ENCODE measurements at regions not wholly inside any gene's neighbourhood (a gene's known extent, or its start where the extent isn't known, plus 50 kb on each side); places are given as distances from the start of the nearest gene placed in this dataset.

DNA sequence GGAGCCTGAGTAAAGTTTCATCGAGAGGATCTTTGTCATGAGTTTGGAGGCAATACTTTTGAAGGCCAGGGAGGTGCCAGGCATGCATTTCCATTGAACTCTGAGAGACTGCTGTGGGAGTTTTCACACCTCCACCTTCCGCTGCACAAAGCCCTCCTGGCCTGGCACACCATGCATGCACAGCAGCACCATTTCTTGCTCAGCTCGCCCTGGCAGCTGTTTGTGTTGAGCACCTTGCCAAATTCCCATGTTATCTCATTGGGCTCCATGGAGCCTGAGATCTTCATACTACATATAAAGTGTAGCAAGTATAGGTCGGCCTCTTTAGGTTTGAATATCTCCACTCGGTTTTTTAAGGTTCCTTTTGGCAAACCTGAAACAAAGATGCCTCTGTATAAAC, 125.7 kb upstream of the CLINT1 start:
- Histone ChIP-seq H3K4me1 (ENCODE audit: insufficient read depth, low read length) (no peaks in the 10 kb centered on the region), H3K27me3 (ENCODE audit: control insufficient read depth in 1 of 2, insufficient read depth in 2 of 2, low read length in 2 of 2) (no peaks in the 10 kb centered on the region), H4K20me1 (ENCODE audit: insufficient read depth, low read length) (no peaks in the 10 kb centered on the region), H3K79me2 (ENCODE audit: insufficient read depth, low read length) (no peaks in the 10 kb centered on the region), H3K36me3 (replicated peaks in 1 of 2; ENCODE audit: control insufficient read depth in 1 of 2, insufficient read depth in 2 of 2, low read length in 2 of 2) (no peaks in the 10 kb centered on the region), H2AFZ (ENCODE audit: low read length) (no peak overlapping the region), H3K27ac (ENCODE audit: extremely low read length, insufficient read depth, low read length) (no peak overlapping the region), H3K9ac (ENCODE audit: insufficient read depth, low read depth, low read length) (no peak overlapping the region), H3K9me3 (ENCODE audit: low read length) (no peaks in the 10 kb centered on the region), H3K4me3 (replicated peaks in 1 of 3; ENCODE audit: insufficient read depth in 1 of 3, low read depth in 2 of 3, low read length in 3 of 3) (no peak overlapping the region), H3K4me2 (ENCODE audit: low read depth, low read length) (no peak overlapping the region)
- TF ChIP-seq, protein P1, sequence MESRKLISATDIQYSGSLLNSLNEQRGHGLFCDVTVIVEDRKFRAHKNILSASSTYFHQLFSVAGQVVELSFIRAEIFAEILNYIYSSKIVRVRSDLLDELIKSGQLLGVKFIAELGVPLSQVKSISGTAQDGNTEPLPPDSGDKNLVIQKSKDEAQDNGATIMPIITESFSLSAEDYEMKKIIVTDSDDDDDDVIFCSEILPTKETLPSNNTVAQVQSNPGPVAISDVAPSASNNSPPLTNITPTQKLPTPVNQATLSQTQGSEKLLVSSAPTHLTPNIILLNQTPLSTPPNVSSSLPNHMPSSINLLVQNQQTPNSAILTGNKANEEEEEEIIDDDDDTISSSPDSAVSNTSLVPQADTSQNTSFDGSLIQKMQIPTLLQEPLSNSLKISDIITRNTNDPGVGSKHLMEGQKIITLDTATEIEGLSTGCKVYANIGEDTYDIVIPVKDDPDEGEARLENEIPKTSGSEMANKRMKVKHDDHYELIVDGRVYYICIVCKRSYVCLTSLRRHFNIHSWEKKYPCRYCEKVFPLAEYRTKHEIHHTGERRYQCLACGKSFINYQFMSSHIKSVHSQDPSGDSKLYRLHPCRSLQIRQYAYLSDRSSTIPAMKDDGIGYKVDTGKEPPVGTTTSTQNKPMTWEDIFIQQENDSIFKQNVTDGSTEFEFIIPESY (CRISPR knock-in tag; IDR thresholded peaks at IDR 0.05) = no peak
- TF ChIP-seq FOXK2 (IDR thresholded peaks at IDR 0.05) (no peak), SMYD3 (CRISPR knock-in tag; IDR thresholded peaks at IDR 0.05) (no peak), ZFP37 (CRISPR knock-in tag; IDR thresholded peaks at IDR 0.05; ENCODE audit: borderline replicate concordance) (no peak), SOX5 (CRISPR knock-in tag; IDR thresholded peaks at IDR 0.05; ENCODE audit: borderline replicate concordance) (no peak), GABPA (IDR thresholded peaks at IDR 0.05; ENCODE audit: low read depth, low read length) (no peak), GABPA (CRISPR knock-in tag; IDR thresholded peaks at IDR 0.05; ENCODE audit: low read depth) (no peak), MAFG (CRISPR knock-in tag; IDR thresholded peaks at IDR 0.05) (no peak), NFKBIZ (CRISPR knock-in tag; IDR thresholded peaks at IDR 0.05) (no peak), ZBTB42 (CRISPR knock-in tag; IDR thresholded peaks at IDR 0.05) (no peak), ZNF703 (CRISPR knock-in tag; IDR thresholded peaks at IDR 0.05; ENCODE audit: borderline replicate concordance) (no peak), ZNF572 (CRISPR knock-in tag; IDR thresholded peaks at IDR 0.05) (no peak), ZMYM3 (CRISPR knock-in tag; IDR thresholded peaks at IDR 0.05) (no peak), ELF3 (CRISPR knock-in tag; IDR thresholded peaks at IDR 0.05) (no peak), CCAR2 (optimal IDR thresholded peaks at IDR 0.05; ENCODE audit: low read depth, low read length) (no peak), ZNF317 (CRISPR knock-in tag; IDR thresholded peaks at IDR 0.05) (no peak), ZNF10 (CRISPR knock-in tag; IDR thresholded peaks at IDR 0.05; ENCODE audit: borderline replicate concordance, low read depth) (no peak)
- TF ChIP-seq, protein P2, sequence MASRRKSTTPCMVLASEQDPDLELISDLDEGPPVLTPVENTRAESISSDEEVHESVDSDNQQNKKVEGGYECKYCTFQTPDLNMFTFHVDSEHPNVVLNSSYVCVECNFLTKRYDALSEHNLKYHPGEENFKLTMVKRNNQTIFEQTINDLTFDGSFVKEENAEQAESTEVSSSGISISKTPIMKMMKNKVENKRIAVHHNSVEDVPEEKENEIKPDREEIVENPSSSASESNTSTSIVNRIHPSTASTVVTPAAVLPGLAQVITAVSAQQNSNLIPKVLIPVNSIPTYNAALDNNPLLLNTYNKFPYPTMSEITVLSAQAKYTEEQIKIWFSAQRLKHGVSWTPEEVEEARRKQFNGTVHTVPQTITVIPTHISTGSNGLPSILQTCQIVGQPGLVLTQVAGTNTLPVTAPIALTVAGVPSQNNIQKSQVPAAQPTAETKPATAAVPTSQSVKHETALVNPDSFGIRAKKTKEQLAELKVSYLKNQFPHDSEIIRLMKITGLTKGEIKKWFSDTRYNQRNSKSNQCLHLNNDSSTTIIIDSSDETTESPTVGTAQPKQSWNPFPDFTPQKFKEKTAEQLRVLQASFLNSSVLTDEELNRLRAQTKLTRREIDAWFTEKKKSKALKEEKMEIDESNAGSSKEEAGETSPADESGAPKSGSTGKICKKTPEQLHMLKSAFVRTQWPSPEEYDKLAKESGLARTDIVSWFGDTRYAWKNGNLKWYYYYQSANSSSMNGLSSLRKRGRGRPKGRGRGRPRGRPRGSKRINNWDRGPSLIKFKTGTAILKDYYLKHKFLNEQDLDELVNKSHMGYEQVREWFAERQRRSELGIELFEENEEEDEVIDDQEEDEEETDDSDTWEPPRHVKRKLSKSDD (CRISPR knock-in tag; IDR thresholded peaks at IDR 0.05; ENCODE audit: low read depth) = no peak
- TF ChIP-seq, protein P3, sequence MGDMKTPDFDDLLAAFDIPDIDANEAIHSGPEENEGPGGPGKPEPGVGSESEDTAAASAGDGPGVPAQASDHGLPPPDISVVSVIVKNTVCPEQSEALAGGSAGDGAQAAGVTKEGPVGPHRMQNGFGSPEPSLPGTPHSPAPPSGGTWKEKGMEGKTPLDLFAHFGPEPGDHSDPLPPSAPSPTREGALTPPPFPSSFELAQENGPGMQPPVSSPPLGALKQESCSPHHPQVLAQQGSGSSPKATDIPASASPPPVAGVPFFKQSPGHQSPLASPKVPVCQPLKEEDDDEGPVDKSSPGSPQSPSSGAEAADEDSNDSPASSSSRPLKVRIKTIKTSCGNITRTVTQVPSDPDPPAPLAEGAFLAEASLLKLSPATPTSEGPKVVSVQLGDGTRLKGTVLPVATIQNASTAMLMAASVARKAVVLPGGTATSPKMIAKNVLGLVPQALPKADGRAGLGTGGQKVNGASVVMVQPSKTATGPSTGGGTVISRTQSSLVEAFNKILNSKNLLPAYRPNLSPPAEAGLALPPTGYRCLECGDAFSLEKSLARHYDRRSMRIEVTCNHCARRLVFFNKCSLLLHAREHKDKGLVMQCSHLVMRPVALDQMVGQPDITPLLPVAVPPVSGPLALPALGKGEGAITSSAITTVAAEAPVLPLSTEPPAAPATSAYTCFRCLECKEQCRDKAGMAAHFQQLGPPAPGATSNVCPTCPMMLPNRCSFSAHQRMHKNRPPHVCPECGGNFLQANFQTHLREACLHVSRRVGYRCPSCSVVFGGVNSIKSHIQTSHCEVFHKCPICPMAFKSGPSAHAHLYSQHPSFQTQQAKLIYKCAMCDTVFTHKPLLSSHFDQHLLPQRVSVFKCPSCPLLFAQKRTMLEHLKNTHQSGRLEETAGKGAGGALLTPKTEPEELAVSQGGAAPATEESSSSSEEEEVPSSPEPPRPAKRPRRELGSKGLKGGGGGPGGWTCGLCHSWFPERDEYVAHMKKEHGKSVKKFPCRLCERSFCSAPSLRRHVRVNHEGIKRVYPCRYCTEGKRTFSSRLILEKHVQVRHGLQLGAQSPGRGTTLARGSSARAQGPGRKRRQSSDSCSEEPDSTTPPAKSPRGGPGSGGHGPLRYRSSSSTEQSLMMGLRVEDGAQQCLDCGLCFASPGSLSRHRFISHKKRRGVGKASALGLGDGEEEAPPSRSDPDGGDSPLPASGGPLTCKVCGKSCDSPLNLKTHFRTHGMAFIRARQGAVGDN (CRISPR knock-in tag; IDR thresholded peaks at IDR 0.05) = no peak
- FAIRE-seq (no peak), ATAC-seq (no peak), DNase-seq (ENCODE audit: low spot score) (no peak)
- in situ Hi-C loops (cut with HindIII; ENCODE audit: extremely low pct_ligation_motif_present, low pct_unique_long_range_greater_than_20kb) (no loop called here), intact Hi-C loops (cut with micrococcal nuclease; ENCODE audit: unreplicated experiment) (no loop called here)
- 5% methylated on average over 4 of the region's 5 CpGs for WGBS (ENCODE audit: low lambda C conversion rate)
- ChIA-PET POLR2A (no interaction called here), CTCF (ENCODE audit: low intra/inter-chr PET ratio, low total read pairs) (no interaction called here)
- BruUV-seq (replicated peaks) = no TSS peak
